ENCODE measurements at regions not wholly inside any gene's neighbourhood (a gene's known extent, or its start where the extent isn't known, plus 50 kb on each side); places are given as distances from the start of the nearest gene placed in this dataset.

DNA sequence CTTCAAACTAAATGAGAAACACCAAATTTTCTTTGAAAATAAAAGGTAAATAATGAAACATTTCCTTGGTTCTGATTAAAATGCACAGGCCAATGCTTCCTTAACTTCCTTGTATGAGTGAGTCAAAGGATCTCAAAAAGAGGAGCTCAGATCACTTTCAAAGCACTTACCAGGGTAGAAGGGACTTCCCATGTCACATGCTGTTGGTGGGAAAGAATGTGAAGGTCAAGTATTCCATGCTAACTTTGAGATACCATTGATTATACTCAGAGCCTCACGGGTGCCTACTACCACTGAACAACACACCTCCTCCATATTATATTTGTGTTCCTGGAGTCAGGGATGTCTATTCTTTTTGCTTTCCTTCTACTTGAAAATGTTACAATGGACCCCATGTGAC, 233.5 kb upstream of the KIAA1217 start (continued):
- no peak for TF ChIP-seq FOS (IDR thresholded peaks at IDR 0.05; ENCODE audit: borderline replicate concordance, extremely low read depth, insufficient read length)
- TF ChIP-seq MYC (IDR thresholded peaks at IDR 0.05; ENCODE audit: insufficient read depth, insufficient read length, insufficient replicate concordance, low read length, severe bottlenecking): no peak
- no peak for TF ChIP-seq POLR2A (IDR thresholded peaks at IDR 0.05; ENCODE audit: low read depth, low read length)
- TF ChIP-seq RUNX3 (IDR thresholded peaks at IDR 0.05; ENCODE audit: low read length): no peak
- TF ChIP-seq NR2C2 (IDR thresholded peaks at IDR 0.05; ENCODE audit: borderline replicate concordance, control insufficient read depth, insufficient read length, low read depth): no peak
- no peak for TF ChIP-seq IRF4 (IDR thresholded peaks at IDR 0.05; ENCODE audit: low read depth, low read length)
- TF ChIP-seq RAD21 (IDR thresholded peaks at IDR 0.05; ENCODE audit: insufficient read depth, low read depth, low read length): no peak
- TF ChIP-seq MXI1 (IDR thresholded peaks at IDR 0.05; ENCODE audit: low read depth, low read length): no peak
- no peak for TF ChIP-seq KDM1A (IDR thresholded peaks at IDR 0.05; ENCODE audit: borderline replicate concordance)
- no peak for TF ChIP-seq SMAD1 (IDR thresholded peaks at IDR 0.05; ENCODE audit: low read depth, partially characterized antibody)
- TF ChIP-seq, protein P1, sequence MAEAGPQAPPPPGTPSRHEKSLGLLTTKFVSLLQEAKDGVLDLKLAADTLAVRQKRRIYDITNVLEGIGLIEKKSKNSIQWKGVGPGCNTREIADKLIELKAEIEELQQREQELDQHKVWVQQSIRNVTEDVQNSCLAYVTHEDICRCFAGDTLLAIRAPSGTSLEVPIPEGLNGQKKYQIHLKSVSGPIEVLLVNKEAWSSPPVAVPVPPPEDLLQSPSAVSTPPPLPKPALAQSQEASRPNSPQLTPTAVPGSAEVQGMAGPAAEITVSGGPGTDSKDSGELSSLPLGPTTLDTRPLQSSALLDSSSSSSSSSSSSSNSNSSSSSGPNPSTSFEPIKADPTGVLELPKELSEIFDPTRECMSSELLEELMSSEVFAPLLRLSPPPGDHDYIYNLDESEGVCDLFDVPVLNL (IDR thresholded peaks at IDR 0.05; ENCODE audit: low read depth, low read length): no peak
- no peak for TF ChIP-seq EED (IDR thresholded peaks at IDR 0.05; ENCODE audit: low read depth)

DNA sequence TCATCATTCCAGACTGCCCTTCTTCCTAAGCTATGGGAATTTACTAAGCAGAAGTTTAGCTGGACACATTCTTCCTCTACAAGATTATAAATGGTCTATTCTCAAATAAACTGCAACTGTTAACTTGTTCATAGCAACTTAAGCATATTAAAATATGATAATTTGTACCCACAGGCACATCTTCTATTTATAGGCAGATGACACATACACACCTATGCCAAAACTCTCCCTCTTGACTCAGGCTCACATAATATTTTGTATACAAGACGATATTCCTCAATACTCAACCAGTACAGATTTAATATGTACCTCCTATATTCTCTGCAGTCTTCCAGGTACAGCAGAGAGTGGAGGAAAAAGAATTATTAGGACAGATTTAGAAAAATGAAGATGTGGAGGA, 232.7 kb upstream of the KIAA1217 start:
- H3K4me1 ChIP-seq (ENCODE audit: control insufficient read depth, insufficient read depth, low read length): no peaks in the 10 kb centered on the region
- H3K4me3 ChIP-seq: no peak overlapping the region
- ChIA-PET RAD21 (ENCODE audit: unreplicated experiment) (no interaction called here), POLR2A (no interaction called here), CTCF (interaction anchor here (0.6 kb wide), 1 partner anchor 1143 kb away, joined by 4 read pairs; no protein-coding TSS in a partner anchor), SMC1A (ENCODE audit: uncharacterized antibody, unreplicated experiment) (interaction anchor here (0.9 kb wide), 1 partner anchor 18 kb away, joined by 3 read pairs; no protein-coding TSS in a partner anchor)
- no peak overlapping the region for H3K4me2 ChIP-seq (ENCODE audit: control insufficient read depth, insufficient read depth)
- in situ Hi-C loops (cut with MboI) (no loop called here), intact Hi-C loops (cut with micrococcal nuclease; ENCODE audit: unreplicated experiment) (no loop called here)
- no peaks in the 10 kb centered on the region for H3K27me3 ChIP-seq (replicated peaks in 1 of 2; ENCODE audit: control insufficient read depth in 2 of 2, insufficient read depth in 2 of 2, low read length in 1 of 2)
- FAIRE-seq (no peak), ATAC-seq (no peak), DNase-seq (ENCODE audit: low read depth, low spot score) (no peak)
- no peaks in the 10 kb centered on the region for H4K20me1 ChIP-seq (ENCODE audit: control insufficient read depth, insufficient read depth)
- 0% methylated on average over 1 of the region's 1 CpG for WGBS (ENCODE audit: insufficient coverage, insufficient replicate concordance, low lambda C conversion rate, missing lambda C conversion rate)
- no peaks in the 10 kb centered on the region for H3K9me3 ChIP-seq (replicated peaks; ENCODE audit: control insufficient read depth, insufficient read depth, low read length)
- no TSS peak for BruUV-seq (replicated peaks)
- H3K27ac ChIP-seq (ENCODE audit: control insufficient read depth, insufficient read depth): no peak overlapping the region
- H3K9ac ChIP-seq (ENCODE audit: control insufficient read depth, insufficient read depth, low read length): no peak overlapping the region
- H3K79me2 ChIP-seq (ENCODE audit: control insufficient read depth, insufficient read depth, low read length): no peaks in the 10 kb centered on the region
- no peak overlapping the region for H2AFZ ChIP-seq (ENCODE audit: control insufficient read depth, low read depth, low read length)
- H3K36me3 ChIP-seq (ENCODE audit: control insufficient read depth in 2 of 2, insufficient read depth in 2 of 2, low read length in 1 of 2): no peaks in the 10 kb centered on the region
- no peak for TF ChIP-seq ZSCAN29 (IDR thresholded peaks at IDR 0.05)
- no peak for TF ChIP-seq SP1 (IDR thresholded peaks at IDR 0.05; ENCODE audit: low read depth, low read length)
- TF ChIP-seq, protein P2, sequence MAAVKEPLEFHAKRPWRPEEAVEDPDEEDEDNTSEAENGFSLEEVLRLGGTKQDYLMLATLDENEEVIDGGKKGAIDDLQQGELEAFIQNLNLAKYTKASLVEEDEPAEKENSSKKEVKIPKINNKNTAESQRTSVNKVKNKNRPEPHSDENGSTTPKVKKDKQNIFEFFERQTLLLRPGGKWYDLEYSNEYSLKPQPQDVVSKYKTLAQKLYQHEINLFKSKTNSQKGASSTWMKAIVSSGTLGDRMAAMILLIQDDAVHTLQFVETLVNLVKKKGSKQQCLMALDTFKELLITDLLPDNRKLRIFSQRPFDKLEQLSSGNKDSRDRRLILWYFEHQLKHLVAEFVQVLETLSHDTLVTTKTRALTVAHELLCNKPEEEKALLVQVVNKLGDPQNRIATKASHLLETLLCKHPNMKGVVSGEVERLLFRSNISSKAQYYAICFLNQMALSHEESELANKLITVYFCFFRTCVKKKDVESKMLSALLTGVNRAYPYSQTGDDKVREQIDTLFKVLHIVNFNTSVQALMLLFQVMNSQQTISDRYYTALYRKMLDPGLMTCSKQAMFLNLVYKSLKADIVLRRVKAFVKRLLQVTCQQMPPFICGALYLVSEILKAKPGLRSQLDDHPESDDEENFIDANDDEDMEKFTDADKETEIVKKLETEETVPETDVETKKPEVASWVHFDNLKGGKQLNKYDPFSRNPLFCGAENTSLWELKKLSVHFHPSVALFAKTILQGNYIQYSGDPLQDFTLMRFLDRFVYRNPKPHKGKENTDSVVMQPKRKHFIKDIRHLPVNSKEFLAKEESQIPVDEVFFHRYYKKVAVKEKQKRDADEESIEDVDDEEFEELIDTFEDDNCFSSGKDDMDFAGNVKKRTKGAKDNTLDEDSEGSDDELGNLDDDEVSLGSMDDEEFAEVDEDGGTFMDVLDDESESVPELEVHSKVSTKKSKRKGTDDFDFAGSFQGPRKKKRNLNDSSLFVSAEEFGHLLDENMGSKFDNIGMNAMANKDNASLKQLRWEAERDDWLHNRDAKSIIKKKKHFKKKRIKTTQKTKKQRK (IDR thresholded peaks at IDR 0.05; ENCODE audit: low read depth, low read length): no peak
- no peak for TF ChIP-seq SPI1 (IDR thresholded peaks at IDR 0.05; ENCODE audit: borderline replicate concordance, insufficient read depth, low read depth, low read length)
- TF ChIP-seq CBX5 (IDR thresholded peaks at IDR 0.05; ENCODE audit: low read depth): no peak
- TF ChIP-seq EP300 (IDR thresholded peaks at IDR 0.05; ENCODE audit: borderline replicate concordance in 1 of 2, control insufficient read depth in 1 of 2, low read depth in 2 of 2, low read length in 2 of 2): no peak
- TF ChIP-seq TCF3 (IDR thresholded peaks at IDR 0.05; ENCODE audit: borderline replicate concordance, insufficient read depth, low read depth, low read length): no peak
- TF ChIP-seq, protein P3, sequence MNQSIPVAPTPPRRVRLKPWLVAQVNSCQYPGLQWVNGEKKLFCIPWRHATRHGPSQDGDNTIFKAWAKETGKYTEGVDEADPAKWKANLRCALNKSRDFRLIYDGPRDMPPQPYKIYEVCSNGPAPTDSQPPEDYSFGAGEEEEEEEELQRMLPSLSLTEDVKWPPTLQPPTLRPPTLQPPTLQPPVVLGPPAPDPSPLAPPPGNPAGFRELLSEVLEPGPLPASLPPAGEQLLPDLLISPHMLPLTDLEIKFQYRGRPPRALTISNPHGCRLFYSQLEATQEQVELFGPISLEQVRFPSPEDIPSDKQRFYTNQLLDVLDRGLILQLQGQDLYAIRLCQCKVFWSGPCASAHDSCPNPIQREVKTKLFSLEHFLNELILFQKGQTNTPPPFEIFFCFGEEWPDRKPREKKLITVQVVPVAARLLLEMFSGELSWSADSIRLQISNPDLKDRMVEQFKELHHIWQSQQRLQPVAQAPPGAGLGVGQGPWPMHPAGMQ (IDR thresholded peaks at IDR 0.05; ENCODE audit: borderline replicate concordance): no peak

All from GM12878 (cell line).